ENCODE measurements at regions not wholly inside any gene's neighbourhood (a gene's known extent, or its start where the extent isn't known, plus 50 kb on each side); places are given as distances from the start of the nearest gene placed in this dataset.

GRCh38 chr22:49240016-49240380 is 587.7 kb downstream of the BRD1 start:
- H3K9me3 Mint-ChIP-seq (ENCODE audit: insufficient read depth), result no peaks in the 10 kb centered on the region
- intact Hi-C loops (cut with micrococcal nuclease), result no loop called here
- H3K27ac ChIP-seq (ENCODE audit: low read length in 2 of 2), result no peak overlapping the region
- no peaks in the 10 kb centered on the region for H4K20me1 ChIP-seq (ENCODE audit: control insufficient read depth, insufficient read depth, low read length, poor library complexity, severe bottlenecking)
- no peaks in the 10 kb centered on the region for H3K4me1 ChIP-seq (ENCODE audit: control insufficient read depth in 2 of 2, insufficient read depth in 2 of 2, low read length in 2 of 2)
- POLR2A ChIA-PET, result no interaction called here
- H3K36me3 ChIP-seq (replicated peaks in 1 of 2; ENCODE audit: control extremely low read depth in 1 of 2, control insufficient read depth in 1 of 2, extremely low read depth in 1 of 2, insufficient read depth in 2 of 2, low read length in 1 of 2), result no peaks in the 10 kb centered on the region
- no peaks in the 10 kb centered on the region for H3K27me3 ChIP-seq (replicated peaks in 1 of 4; ENCODE audit: control extremely low read depth in 1 of 4, control insufficient read depth in 3 of 4, insufficient read depth in 4 of 4, low read length in 3 of 4)
- no peak overlapping the region for H3K4me3 Mint-ChIP-seq
- WGBS (ENCODE audit: insufficient coverage), result 93% methylated on average over 6 of the region's 9 CpGs
- H3K27ac Mint-ChIP-seq, result no peak overlapping the region
- ATAC-seq (ENCODE audit: low read depth), result no peak
- H3K9me3 ChIP-seq (ENCODE audit: control extremely low read depth in 1 of 3, control insufficient read depth in 2 of 3, insufficient read depth in 1 of 3, low read length in 2 of 3), result peaks cover 0 to 29% (median 0%) of the 10 kb centered on the region in 3 donors
- no peak overlapping the region for H3K4me2 ChIP-seq (replicated peaks; ENCODE audit: low read depth, low read length, poor library complexity, severe bottlenecking)
- no peak overlapping the region for H3K4me3 ChIP-seq (ENCODE audit: control extremely low read depth in 1 of 5, extremely low read depth in 1 of 5, insufficient read depth in 1 of 5, low read depth in 2 of 5, low read length in 4 of 5)
- no peak overlapping the region for H2AFZ ChIP-seq (ENCODE audit: insufficient read depth, low read depth, low read length, poor library complexity, severe bottlenecking)
- TF ChIP-seq EZH2 (IDR thresholded peaks at IDR 0.05; ENCODE audit: borderline replicate concordance, insufficient read depth, low read depth, low read length, poor library complexity, severe bottlenecking), result no peak
- no peaks in the 10 kb centered on the region for H3K4me1 Mint-ChIP-seq
- no peaks in the 10 kb centered on the region for H3K79me2 ChIP-seq (ENCODE audit: control insufficient read depth, insufficient read depth, low read length)
- CTCF ChIA-PET, result no interaction called here
- no peak overlapping the region for H3K9ac ChIP-seq (ENCODE audit: low read length)
- H3K27me3 Mint-ChIP-seq, result no peaks in the 10 kb centered on the region
- DNase-seq, result no peak

GRCh38 chr22:49239264-49240015 is 588.2 kb downstream of the BRD1 start:
- no peak for DNase-seq
- no peak overlapping the region for H3K9ac ChIP-seq (ENCODE audit: low read length)
- H4K20me1 ChIP-seq (ENCODE audit: control insufficient read depth, insufficient read depth, low read length, poor library complexity, severe bottlenecking), result no peaks in the 10 kb centered on the region
- H2AFZ ChIP-seq (ENCODE audit: insufficient read depth, low read depth, low read length, poor library complexity, severe bottlenecking), result no peak overlapping the region
- H3K9me3 ChIP-seq (ENCODE audit: control extremely low read depth in 1 of 3, control insufficient read depth in 2 of 3, insufficient read depth in 1 of 3, low read length in 2 of 3), result peaks cover 0 to 24% (median 0%) of the 10 kb centered on the region in 3 donors
- no peak for TF ChIP-seq CTCF (IDR thresholded peaks at IDR 0.05)
- TF ChIP-seq EZH2 (IDR thresholded peaks at IDR 0.05; ENCODE audit: borderline replicate concordance, insufficient read depth, low read depth, low read length, poor library complexity, severe bottlenecking), result no peak
- no peaks in the 10 kb centered on the region for H3K4me1 ChIP-seq (ENCODE audit: control insufficient read depth in 2 of 2, insufficient read depth in 2 of 2, low read length in 2 of 2)
- H3K4me3 ChIP-seq (ENCODE audit: control extremely low read depth in 1 of 5, extremely low read depth in 1 of 5, insufficient read depth in 1 of 5, low read depth in 2 of 5, low read length in 4 of 5), result no peak overlapping the region
- no peaks in the 10 kb centered on the region for H3K9me3 Mint-ChIP-seq (ENCODE audit: insufficient read depth)
- no peak overlapping the region for H3K4me3 Mint-ChIP-seq
- POLR2A ChIA-PET, result no interaction called here
- no peaks in the 10 kb centered on the region for H3K27me3 ChIP-seq (replicated peaks in 1 of 4; ENCODE audit: control extremely low read depth in 1 of 4, control insufficient read depth in 3 of 4, insufficient read depth in 4 of 4, low read length in 3 of 4)
- H3K4me1 Mint-ChIP-seq, result no peaks in the 10 kb centered on the region
- ATAC-seq (ENCODE audit: low read depth), result no peak
- no peaks in the 10 kb centered on the region for H3K27me3 Mint-ChIP-seq
- WGBS (ENCODE audit: insufficient coverage), result 86% methylated on average over 18 of the region's 18 CpGs
- H3K36me3 ChIP-seq (replicated peaks in 1 of 2; ENCODE audit: control extremely low read depth in 1 of 2, control insufficient read depth in 1 of 2, extremely low read depth in 1 of 2, insufficient read depth in 2 of 2, low read length in 1 of 2), result no peaks in the 10 kb centered on the region
- CTCF ChIA-PET, result no interaction called here
- no peak overlapping the region for H3K27ac Mint-ChIP-seq
- no peaks in the 10 kb centered on the region for H3K79me2 ChIP-seq (ENCODE audit: control insufficient read depth, insufficient read depth, low read length)
- no peak overlapping the region for H3K4me2 ChIP-seq (replicated peaks; ENCODE audit: low read depth, low read length, poor library complexity, severe bottlenecking)
- intact Hi-C loops (cut with micrococcal nuclease), result no loop called here
- no peak overlapping the region for H3K27ac ChIP-seq (ENCODE audit: low read length in 2 of 2)
